HG03060 (cell line): ENCODE measurements at regions not wholly inside any gene's neighbourhood (a gene's known extent, or its start where the extent isn't known, plus 50 kb on each side); places are given as distances from the start of the nearest gene placed in this dataset.
"Not testable (repeated sequence)": the region's sequence is repeated elsewhere in the genome, so short reads cannot be mapped to it uniquely, and the experiment has no call there.

Source experiments
- ATAC-seq: cut with Tn5 transposase; IDR thresholded peaks from one replicate; pipeline ENCODE4 v1.9.1; 2021; ENCODE audit warnings: low read depth, moderate number of reproducible peaks; ENCODE audit not compliant: unreplicated experiment

GRCh38 chr12:90831712-90832111 lies 123.3 kb downstream of the CCER1 start:
- ATAC-seq = no peak

- ATAC-seq = no peak
Measured at GRCh38 chr12:90829044-90829443, 125.9 kb downstream of the CCER1 start.

DNA sequence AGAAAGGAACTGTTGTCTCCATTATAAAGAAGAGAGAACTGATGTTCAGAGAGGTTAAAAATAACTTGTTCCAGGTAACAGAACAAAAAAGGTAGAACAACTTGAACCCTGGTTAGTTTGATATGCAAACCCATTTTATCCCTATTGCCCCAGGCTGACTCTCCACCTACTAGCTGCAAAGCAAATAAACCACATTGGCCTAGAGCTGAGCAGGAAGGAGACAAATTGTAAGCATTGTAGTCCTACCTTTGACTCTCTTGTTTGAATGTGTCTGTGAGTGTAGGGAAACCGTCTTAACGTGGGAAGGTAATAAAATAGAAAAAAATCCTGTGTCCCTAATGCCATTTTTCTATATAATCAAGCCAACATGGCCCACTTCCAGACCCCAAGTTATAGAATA lies 126.4 kb downstream of the CCER1 start:
- ATAC-seq = no peak

DNA sequence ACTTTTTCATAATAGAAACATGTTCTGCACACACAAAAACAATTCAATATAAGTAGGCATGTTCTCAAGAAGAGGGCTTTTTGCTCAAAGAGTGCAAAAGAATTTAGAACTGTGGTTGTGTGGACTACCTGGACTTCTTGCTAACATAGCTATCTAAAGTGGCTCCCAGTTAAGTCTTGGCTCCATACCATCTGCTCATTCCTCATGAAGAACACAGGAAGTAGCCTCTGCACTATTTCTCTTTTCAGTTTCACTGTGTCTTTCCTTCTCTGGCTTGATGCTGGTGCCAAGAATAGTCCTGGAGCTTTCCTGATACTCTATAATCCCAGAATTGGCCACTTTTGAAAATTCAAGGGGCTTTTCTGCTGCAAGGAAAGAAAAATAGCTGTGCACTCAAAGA lies 127.4 kb downstream of the CCER1 start:
- ATAC-seq = no peak

GRCh38 chr12:90826036-90826435 lies 128.9 kb downstream of the CCER1 start:
- ATAC-seq = no peak

DNA sequence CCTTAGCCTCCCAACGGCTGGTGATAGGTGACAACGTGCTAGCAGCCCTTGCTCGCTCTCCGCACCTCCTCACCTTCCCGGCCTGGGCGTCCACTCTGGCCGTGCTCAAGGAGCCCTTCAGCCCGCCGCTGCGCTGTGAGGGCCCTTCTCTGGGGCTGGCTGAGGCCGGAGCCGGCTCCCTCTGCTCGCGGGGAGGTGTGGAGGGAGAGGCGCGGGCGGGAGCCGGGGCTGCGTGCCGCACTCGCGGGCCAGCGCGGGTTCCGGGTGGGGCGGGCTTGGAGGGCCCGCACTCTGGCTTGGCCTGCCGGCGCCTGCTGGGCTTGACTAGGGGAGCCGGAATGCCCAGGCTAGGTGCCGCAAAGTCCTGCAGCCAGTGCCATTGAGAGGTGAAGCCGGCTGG lies 131.1 kb downstream of the CCER1 start:
- ATAC-seq = no peak

DNA sequence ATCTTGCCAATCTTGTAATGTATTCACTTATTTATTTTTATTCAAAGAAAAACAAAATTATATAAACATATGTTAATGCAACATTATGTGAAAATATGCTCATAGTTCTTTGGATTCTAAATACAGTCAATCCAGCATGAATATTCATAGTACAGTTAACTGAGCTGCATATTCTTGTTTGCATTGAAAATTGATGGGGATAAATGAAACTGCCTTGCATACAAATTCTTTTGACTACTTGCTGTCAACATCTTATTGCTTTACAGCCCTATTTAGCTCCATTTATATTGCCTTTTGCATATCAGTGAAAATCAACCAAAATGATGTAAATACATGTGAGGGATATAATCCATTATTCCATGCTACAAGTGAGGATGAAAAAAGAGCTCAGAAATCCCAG lies 135.3 kb downstream of the CCER1 start:
- no peak for ATAC-seq

GRCh38 chr12:90816353-90817089 lies 138.5 kb downstream of the CCER1 start:
- no peak for ATAC-seq

- ATAC-seq = no peak
Measured at GRCh38 chr12:90809940-90810339, 145.0 kb downstream of the CCER1 start.

DNA sequence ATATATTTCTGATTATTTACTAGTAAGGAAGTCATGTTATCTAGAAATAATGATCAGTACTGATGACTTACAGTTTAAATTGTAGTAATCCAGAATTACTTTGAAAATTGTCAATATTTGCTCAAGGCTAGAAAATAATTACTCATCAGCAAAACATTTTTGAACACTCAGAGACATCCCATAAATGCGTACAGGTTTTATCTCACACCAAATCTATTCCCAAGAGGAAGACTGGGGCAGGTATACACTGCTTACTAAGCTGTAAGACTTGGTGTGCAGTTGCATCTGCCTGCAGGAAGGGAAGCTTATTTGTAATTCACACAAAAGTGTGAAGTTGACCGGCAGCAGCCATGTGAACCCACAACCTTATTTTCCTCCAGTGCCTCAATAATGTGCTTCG lies 146.4 kb downstream of the CCER1 start:
- ATAC-seq = no peak

GRCh38 chr12:90802727-90803126 lies 152.2 kb downstream of the CCER1 start:
- no peak for ATAC-seq

GRCh38 chr12:90801776-90802175 lies 153.2 kb downstream of the CCER1 start:
- ATAC-seq = no peak

- ATAC-seq = no peak
Measured at GRCh38 chr12:90794212-90794611, 160.8 kb downstream of the CCER1 start.

GRCh38 chr12:90792718-90793117 lies 162.3 kb downstream of the CCER1 start:
- not testable (repeated sequence) for ATAC-seq

DNA sequence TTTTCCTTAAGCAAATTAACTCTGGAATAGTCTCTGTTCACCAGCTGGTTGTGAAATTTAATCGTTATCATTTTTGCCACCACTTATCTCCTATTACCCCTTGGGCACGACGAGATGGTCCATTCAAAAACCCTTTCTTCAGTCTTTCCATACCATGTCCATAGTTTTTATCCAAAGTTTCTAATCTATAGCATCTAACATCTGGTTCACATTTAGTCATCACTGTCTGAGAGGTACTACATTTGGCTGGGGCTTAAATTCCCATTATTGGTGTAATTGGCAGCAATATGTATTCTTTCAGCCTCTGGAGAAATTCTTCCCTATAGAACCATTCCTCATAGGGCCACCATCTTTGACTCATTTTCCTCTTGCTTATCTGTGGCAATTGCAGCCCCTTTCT lies 163.5 kb downstream of the CCER1 start:
- ATAC-seq = no peak

DNA sequence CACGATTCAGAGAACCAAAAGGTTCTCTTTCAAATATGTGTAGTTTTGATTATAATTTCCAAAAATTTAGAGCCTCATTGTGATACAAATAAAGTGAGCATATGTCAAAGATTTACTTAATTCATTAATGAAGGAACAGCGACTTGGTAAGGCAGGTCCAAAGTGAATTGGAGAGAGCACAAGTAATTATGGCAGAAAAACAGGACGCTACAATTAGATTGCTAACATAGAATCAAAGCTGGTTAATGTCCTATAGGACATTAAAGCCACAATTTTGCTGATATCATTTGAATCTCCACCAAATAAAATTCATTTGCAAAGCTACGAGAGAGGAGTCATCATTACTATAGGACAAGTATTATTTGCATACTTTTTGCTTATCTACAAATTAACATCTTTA lies 164.2 kb downstream of the CCER1 start:
- no peak for ATAC-seq

GRCh38 chr12:90773491-90773890 lies 181.5 kb downstream of the CCER1 start:
- no peak for ATAC-seq

- no peak for ATAC-seq
Measured at GRCh38 chr12:90770861-90771260, 184.1 kb downstream of the CCER1 start.

GRCh38 chr12:90757957-90758356 lies 197.0 kb downstream of the CCER1 start:
- ATAC-seq = no peak

DNA sequence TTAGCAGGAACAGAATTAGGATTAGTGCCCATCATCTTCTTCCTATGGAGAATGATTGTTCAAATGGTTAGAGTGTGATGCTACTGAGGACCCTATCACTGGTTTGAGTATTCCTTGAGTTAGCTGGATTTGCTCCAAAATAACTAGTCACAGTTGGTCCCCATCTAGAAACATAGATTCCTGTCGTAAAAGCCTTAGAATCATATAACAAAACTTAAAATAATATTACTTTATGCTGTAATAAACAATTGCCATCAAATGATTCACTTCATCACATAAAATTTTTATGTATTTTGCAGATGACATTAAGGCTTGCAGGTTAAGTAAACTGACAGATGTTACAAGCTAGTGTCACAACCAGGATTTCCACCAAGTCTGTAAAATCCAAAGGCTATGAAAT lies 209.8 kb downstream of the CCER1 start:
- no peak for ATAC-seq

- no peak for ATAC-seq
Measured at GRCh38 chr12:90741611-90742010, 213.4 kb downstream of the CCER1 start.

DNA sequence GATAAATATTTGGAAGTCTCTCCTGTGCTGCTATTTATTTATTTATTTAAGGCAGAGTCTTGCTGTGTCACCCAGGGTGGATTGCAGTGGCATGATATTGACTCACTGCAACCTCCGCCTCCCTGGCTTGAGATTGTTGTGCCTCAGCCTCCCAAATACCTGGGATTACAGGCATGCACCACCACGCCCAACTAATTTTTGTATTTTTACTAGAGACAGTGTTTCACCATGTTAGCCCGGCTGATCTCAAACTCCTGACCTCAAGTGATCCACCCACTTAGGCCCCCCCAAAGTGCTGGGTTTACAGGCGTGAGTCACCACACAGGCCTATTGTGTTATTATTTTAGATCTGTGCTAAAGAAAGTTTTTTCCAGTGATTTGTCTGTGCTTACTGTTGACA lies 225.2 kb downstream of the CCER1 start:
- no peak for ATAC-seq

- no peak for ATAC-seq
Measured at GRCh38 chr12:90712671-90713070, 242.3 kb downstream of the CCER1 start.
